COLO668 (cell line): ENCODE measurements at regions not wholly inside any gene's neighbourhood (a gene's known extent, or its start where the extent isn't known, plus 50 kb on each side); places are given as distances from the start of the nearest gene placed in this dataset.

Source experiments
- DNase-seq: peaks from one replicate; lab custom pipeline; 2025; ENCODE audit not compliant: unreplicated experiment; lab: John Stamatoyannopoulos, UW

DNA sequence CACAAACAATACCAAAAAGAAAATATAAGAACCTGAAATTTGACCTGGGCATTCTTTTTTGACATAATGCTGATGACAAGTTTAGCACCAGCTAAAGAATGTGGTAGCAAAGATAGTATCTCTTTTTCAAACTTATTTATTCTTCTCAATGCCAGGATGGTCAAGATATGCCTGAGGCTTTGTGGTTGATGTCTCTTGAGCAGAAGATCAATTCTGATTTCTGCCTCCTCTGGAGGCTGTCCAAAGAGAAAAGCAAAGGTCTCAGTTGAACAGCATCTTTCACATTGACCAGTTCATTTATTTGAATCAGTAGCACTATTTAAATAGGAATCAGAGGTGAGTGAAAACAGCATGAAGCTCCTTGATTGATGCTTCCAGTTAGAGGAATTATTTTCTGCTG lies 588.2 kb downstream of the HTR1A start:
- no peak for DNase-seq

DNA sequence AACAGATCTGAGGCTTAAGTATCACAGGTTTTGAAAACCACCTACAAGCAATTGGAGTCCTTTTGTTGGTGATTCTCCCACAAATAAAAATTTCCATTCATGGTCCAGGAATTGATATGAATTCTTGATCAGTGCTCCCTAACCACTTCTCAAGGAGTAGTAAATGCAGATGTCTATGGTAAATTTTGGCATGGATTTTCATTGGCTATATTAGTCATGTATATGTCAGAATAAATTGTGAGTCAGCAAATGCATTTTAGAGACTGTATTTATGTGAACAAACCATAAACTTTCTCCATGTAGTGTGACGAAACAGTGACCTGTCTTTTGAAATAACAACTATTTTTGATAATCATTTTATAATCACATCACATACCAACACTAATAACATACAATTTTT lies 611.1 kb downstream of the HTR1A start:
- no peak for DNase-seq

DNA sequence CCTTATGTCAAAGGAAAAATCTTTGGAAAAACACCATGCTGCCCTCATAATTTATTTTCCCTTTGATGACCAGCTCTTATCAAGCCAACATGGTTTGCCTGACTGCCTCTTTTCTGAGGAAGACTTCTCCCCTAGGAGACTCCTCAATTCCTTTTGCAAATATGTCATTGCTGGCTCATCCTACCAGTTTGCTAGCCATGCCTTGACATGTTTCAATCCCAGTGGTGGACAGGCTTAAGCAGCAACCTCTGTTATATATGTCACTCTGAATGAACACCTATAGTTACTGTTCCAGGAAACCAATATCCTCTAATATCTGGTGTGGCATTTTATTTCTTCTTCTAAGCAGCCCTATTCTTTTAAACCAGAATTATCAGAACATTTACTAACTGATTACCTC lies 615.8 kb downstream of the HTR1A start:
- no peak for DNase-seq

DNA sequence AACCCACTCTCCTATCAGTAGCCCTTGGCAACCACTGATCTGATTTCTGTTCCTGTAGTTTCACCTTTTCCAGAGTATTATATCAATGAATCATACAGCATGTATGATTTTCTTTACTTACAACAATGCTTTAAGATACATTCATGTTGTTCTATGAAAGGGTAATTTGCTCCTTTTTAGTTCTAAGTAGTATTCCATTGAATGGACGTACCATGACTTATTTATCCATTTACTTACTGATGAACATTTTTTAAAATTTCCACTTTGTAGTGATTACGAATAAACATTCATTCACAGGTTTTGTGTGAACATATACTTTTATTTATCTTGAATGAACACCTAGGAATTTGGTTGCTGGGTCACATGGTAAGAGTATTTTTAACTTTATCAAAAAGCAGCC lies 620.8 kb downstream of the HTR1A start:
- DNase-seq, result no peak

DNA sequence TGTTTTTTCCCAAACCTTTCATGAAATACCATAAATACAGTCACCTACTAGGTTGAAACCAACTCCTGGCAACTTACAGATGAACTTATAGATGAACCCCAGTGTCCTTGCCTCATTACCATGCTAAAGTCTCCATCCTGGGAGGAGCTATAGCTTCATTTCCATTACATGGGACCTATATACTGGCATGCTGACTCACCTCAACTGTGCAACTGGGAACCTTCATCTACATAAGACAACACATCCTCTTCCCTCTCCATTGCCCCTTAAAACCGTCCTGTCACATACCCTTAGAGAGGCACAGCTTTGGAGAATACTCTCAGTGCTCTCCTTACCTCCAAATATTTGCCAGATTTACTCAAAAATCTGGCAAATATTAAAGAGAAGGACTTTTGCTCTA lies 638.3 kb downstream of the HTR1A start:
- DNase-seq, result no peak

DNA sequence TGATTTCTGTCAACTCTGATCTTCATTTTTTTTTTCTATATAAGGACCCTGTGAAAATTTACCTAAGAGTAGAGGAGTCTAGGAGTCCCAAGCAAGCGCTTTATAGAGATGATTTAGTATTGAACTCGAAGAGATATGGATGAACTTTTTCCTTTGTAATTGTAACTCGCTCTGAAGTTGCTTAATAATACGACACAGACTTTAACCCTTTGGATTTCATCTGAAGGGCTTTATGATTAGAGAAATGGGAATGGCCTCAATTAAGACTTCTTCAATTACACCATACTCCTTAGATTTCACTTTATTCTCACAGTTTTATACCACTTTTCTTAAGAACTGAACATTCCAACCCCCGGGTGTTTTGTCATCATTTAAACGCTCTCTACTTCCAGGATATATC lies 647.7 kb downstream of the HTR1A start:
- DNase-seq, result no peak

DNA sequence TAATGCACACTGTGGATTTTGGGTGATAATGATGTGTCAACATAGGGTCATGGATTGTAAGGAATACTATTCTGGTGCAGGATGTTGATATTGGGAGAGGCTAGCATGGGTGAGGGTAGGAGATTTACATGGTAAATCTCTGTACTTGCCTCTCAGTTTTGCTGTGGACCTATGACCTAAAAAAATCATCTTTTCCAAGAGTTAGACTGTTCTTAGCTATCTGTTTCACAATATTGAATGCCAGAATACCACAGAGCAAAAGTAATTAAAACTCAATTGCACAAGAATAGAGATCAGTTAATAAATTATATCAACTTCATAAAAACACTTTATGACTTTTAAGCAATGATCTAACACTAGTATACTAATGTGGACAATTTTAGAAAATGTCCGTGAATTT lies 651.6 kb downstream of the HTR1A start:
- no peak for DNase-seq

DNA sequence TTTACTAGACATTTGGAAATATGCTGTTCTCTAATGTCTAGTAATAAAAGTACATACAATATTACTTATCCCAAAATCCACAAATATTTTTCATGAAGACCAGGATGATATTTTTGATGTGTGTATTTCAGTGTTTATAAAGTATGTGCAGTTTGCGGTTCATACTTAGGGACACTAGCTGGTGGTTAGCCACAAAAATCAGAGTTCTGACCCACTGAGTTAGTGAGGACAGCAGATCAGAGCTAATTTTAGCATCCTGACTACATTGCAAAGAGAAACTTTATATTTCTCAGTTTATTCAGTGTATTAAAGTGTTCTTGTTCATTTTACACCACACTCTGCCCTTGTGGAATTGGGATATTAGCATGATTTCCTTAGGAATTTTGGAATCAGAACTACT lies 655.3 kb downstream of the HTR1A start:
- DNase-seq, result no peak

DNA sequence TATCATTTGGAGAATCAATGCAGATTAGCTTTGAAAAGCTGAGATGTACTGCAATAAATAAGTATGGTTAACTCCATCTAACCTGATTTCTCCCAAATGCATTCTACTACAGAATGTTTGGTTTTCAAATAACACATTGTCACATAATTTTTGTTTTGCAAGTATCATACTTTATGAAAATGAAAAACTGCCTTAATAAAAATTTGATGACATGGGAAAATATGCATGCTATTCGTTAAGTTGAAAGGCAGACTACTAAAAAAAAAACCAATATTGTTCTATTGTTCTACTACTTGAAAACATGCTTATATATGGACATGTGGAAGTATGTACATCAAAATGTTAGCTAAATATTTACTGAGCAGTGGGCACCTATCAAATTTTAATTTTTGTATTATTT lies 668.9 kb downstream of the HTR1A start:
- no peak for DNase-seq

DNA sequence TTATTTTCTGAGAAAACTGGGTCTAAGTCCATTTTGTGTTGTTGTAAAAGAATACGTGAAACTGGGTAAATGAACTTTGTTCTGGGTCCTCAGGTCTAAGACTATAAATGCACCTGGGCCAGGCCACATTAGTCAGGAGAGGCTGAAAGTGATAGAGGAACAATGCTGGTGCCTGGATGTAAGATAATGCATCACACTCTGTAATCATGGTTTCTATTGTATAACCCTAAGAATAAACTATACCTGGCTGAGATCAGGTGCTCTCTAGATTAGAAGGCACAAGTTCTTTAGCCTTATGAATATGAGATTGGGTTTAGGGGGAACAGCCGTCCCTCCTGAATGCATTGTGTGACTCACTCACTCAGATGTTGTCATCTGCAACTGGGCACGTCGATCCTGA lies 675.5 kb downstream of the HTR1A start:
- DNase-seq, result no peak

DNA sequence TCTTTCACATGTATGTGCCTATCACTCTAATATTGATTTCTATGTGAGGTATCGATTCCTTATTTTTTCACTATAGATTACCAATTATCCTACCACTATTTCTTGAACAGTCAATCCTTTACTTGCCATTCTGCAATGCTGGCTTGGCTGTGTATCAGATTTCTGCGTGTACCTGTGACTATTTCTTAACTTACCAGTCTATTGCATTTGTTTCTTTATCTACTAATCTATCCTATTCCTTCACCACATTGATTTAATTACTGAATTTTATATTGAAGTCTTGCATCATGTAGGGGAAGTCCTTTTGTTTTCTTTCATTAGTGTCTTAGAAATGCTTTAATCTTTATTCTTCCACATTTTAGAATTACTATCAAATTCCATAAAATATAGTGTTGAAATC lies 684.8 kb downstream of the LRRC70 start:
- DNase-seq, result no peak

DNA sequence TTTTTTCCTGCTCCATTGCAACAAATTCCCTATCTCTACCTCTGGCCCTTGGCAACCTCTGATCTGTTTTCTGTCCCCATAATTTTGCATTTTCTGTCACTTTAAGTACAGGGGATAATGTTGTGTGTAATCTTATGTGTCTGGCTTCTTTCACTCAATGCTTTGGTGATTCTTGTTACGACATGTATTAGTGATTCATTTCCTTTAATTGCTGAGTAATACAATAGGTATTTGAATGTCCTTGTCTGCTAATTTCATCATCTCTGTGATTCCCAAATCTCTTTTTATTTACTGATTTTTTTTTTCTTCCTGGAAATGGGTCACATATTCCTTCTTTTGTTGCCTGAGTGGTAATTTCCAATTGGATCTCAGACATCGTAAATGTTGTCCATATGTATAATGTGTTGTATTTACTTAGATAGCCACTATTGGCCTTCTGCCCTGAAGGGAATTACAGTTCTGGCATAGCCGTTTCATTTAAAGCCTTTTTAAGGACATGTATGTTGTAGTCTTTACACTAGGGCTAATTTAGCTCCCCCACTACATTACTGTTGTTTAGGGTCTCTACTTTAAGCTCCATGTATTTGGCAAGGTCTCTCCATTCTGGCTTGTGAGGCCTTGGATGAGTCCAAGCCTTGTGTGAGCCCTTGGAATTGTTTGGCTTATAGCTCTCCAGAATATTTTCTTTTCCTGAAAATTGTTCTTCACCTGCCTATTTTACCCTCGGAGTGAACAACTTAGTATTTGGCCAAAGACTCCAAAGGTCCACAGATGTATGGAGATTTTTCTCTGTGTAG lies 683.8 kb downstream of the LRRC70 start:
- no peak for DNase-seq

DNA sequence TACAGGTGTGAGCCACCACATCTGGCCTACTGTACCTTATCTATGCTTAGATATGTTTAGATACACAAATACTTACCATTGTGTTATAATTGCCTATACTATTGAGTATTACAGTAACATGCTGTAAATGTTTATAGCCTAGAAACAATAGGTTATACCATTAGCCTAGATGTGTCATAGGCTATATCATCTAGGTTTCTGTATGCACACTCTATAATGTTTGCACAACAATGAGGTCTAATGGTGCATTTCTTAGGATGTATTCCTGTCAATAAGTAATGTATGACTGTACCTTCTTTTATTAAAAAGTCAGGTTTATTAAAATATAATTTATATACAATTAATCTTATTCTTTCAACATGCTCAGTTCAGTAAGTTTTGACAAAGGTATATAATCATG lies 683.1 kb downstream of the LRRC70 start:
- DNase-seq, result no peak

DNA sequence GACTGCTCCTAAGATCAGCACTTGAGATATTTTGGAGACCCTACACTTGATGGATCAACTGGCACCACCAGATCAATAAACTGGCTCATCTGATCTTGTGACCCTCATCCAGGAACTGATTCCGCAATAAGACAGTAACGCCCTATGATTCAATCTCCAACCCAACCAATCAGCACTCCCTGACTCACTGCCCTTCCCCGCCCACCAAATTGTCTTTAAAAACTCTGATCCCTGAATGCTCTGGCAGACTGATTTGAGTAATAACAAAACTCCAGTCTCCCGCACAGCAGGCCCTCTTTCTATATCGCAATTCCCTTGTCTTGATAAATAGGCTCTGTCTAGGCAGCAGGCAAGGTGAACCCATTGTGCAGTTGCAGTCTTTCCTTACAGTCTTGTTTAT lies 677.0 kb downstream of the LRRC70 start:
- DNase-seq, result no peak

DNA sequence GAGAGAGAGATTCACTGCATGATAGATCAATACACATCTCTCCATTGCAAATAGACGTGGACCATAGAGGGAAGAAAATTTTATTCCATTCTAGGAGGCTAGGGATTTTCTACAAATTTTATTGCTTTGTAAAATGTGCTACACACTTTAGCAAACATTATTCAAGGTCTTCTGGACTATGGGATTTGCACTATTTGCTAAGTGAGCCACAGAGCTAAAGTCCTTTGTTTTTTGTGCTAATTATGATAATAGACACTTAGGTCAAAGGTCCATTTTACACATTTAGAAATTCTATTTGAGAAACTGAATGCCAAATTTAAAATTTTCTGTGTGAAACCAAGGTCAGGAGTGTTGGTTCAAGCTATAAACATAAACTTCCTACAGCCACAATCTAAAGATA lies 672.3 kb downstream of the LRRC70 start:
- no peak for DNase-seq

DNA sequence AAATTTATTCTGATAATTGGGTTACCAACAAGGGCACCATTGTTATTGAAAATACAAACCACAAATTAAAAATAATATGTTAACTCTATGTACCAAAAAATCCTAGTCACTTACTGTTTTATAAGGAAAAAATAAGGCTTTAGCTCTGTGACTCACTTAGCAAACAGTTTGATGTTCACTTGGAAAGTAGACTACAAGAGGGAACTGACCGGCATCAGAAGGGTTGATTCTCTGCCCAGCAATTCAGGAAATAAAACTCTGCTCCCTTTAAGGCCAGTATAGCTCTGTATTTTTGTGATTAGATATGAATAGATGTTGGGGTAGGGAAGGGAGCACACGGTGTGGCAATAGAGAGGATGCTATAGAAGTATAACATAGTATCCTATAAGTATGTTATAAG lies 671.3 kb downstream of the LRRC70 start:
- no peak for DNase-seq

DNA sequence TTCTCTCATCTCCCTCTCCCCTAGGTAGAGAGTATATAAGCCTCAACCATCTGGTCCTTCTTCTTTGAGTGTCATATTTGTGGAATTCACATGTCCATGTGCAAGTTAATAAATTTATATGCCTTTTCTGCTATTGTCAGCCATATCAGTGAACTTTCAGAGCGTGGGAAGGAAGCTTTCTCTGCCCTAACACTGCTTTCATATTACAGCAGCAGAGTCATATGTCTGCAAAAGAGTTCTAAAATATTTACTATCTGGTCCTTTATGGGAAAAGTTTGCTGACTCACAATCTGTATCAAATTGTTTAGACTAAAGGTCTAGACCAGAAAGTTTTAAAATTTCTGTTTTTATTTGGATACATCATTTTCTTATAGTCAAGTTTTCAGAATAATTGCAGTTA lies 669.0 kb downstream of the LRRC70 start:
- no peak for DNase-seq

DNA sequence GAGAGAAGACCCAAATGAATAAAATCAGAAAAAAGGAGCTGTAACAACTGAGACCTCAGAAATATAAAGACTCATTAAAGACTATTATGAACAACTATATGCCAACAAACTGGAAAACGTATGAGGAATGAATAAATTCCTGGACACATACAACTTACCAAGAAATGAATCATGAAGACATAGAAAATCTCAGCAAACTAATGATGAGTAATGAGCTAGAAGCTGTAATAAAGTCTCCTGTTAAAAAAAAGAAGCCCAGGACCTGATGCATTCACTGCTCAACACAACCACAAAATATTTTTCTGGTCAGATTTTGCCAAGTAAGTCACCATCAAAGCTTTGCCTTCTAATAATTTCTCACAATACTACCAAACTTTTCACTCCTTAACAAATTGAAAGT lies 666.7 kb downstream of the LRRC70 start:
- DNase-seq, result no peak

DNA sequence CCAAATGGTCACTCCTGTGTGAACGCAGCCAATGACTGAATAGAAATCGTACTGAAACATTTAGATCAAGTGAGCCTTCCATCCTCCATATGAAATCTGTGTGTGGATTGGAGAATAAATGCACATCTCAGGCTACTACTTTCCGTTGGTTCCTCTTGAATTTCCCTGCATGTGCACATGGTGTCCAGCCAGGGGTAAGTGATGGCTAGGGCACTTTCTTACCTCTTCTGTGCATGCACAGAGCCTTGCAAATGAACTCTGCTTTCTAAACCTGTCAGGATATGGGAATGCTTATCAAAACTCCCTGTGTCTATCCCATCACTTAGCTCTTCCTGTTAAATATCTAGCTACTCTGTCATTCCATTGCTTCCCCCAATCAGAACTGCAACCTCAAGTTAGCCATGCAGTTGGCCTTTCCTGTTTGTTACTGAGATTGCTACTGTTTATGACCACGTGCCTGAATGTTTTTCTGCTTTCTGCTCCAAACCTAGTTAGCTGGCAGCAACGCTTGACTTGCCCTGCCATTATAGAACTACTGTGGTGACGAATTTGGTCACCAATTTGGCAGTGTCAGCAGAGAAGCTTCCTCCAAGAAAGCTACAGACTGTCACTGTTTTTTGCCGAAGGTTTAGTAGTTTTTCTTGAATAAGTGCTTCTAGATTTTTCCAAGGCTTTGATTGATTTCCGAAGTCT lies 661.6 kb downstream of the LRRC70 start:
- DNase-seq, result no peak

DNA sequence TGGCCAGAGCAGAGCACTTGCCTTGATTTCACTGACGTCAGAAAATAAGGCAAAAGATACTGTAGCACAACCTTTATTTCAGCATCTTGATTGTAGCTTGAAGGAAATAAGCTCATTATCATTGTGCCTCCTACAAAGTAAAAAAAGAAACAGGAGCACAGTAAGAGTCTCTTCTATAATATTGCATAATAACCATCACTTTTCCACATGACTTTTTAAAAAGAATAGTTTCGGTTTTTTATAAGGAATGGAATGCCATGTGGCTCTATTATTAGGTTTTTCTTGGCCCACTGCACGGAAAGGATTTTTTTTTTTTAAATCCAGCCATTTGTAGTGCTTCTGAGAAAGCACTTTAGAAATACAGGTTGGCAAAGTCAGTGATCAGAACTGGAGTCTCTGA lies 655.3 kb downstream of the LRRC70 start:
- no peak for DNase-seq

DNA sequence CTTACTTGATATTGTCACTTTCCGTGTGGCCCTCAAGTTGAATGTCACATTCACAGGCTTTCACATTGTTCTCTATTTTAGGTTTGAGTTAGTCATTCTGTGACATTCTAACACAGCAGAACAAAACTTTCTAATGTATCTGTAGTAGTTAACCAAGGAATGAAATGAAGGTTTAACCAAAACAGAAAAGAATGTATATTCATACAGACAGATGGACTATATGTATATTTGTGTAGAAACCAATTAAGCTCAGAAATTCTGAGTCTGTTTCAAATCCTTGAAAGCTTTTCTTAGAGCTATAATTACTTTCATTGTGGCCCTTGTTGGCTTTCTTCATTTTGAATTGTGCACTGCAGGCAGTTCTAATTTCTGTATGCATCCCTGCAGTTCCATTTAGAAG lies 654.7 kb downstream of the LRRC70 start:
- DNase-seq, result no peak

DNA sequence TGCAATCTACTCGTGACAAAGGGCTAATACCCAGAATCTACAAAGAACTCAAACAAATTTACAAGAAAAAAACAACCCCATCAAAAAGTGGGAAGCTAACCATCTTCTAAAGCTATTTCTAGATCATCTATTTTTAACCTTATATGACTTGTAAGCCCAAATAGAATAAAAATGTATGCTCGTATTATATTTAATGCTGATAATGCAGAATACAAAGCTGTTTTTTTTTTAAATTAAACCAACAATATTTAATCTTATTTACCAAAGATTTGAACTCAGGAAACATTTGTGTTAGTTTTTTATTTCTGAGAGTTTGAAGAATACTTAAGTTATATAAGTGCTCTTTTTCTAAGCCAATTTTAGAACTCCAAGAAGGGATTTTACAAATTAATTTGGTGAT lies 652.1 kb downstream of the LRRC70 start:
- no peak for DNase-seq

DNA sequence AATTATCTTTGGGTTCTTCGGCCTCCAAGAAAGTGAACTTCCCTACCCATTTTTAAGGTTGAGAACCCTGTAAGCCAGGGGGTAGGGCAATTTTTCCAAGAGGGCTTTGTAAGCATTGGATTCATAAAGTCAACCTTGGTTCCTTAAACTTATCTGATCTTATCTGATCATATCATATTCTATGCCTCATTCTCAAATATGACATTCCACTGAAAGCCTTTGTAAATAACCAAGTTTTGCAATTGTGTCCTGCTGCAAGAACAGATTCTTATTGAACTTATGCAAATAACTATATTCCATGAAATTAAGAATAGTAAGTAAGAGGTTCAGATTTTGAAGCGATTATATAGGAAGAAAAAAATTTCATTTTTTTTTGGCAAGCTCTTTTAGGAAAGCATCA lies 649.5 kb downstream of the LRRC70 start:
- no peak for DNase-seq
